ENCODE measurements at regions not wholly inside any gene's neighbourhood (a gene's known extent, or its start where the extent isn't known, plus 50 kb on each side); places are given as distances from the start of the nearest gene placed in this dataset.

- no peak for DNase-seq (ENCODE audit: low read depth)
These were observed 78.7 kb upstream of the MBOAT2 start for GRCh38 chr2:9082158-9082557.

GRCh38 chr2:9081750-9082149 is 78.3 kb upstream of the MBOAT2 start:
- no peak for DNase-seq (ENCODE audit: low read depth)

- no peak for DNase-seq (ENCODE audit: low read depth)
These were observed 74.9 kb upstream of the MBOAT2 start for GRCh38 chr2:9078405-9078804.

GRCh38 chr2:9077691-9078090 is 74.2 kb upstream of the MBOAT2 start:
- DNase-seq (ENCODE audit: low read depth), result no peak

GRCh38 chr2:9076755-9077154 is 73.3 kb upstream of the MBOAT2 start:
- no peak for DNase-seq (ENCODE audit: low read depth)

- no peak for DNase-seq (ENCODE audit: low read depth)
These were observed 72.7 kb upstream of the MBOAT2 start for GRCh38 chr2:9076210-9076609.

GRCh38 chr2:9074930-9075329 is 71.4 kb upstream of the MBOAT2 start:
- DNase-seq (ENCODE audit: low read depth), result no peak

- DNase-seq (ENCODE audit: low read depth), result no peak
These were observed 68.2 kb upstream of the MBOAT2 start for GRCh38 chr2:9071584-9072124.

GRCh38 chr2:9071032-9071431 is 67.5 kb upstream of the MBOAT2 start:
- peak; percentile 80 for DNase-seq (ENCODE audit: low read depth)

- DNase-seq (ENCODE audit: low read depth), result no peak
These were observed 66.1 kb upstream of the MBOAT2 start for GRCh38 chr2:9069543-9069942.

GRCh38 chr2:9065901-9066300 is 62.4 kb upstream of the MBOAT2 start:
- DNase-seq (ENCODE audit: low read depth), result no peak

GRCh38 chr2:9063023-9063606 is 59.6 kb upstream of the MBOAT2 start:
- no peak for DNase-seq (ENCODE audit: low read depth)

GRCh38 chr2:9060819-9061218 is 57.3 kb upstream of the MBOAT2 start:
- DNase-seq (ENCODE audit: low read depth), result no peak

GRCh38 chr2:9057939-9058761 is 54.7 kb upstream of the MBOAT2 start:
- DNase-seq (ENCODE audit: low read depth), result no peak

- DNase-seq (ENCODE audit: low read depth), result no peak
These were observed 52.0 kb upstream of the MBOAT2 start for GRCh38 chr2:9055471-9055870.

GRCh38 chr2:9053534-9053931 is 50.0 kb upstream of the MBOAT2 start:
- DNase-seq (ENCODE audit: low read depth), result no peak
